ENCODE measurements at regions not wholly inside any gene's neighbourhood (a gene's known extent, or its start where the extent isn't known, plus 50 kb on each side); places are given as distances from the start of the nearest gene placed in this dataset.
"Not testable (repeated sequence)": the region's sequence is repeated elsewhere in the genome, so short reads cannot be mapped to it uniquely, and the experiment has no call there.

DNA sequence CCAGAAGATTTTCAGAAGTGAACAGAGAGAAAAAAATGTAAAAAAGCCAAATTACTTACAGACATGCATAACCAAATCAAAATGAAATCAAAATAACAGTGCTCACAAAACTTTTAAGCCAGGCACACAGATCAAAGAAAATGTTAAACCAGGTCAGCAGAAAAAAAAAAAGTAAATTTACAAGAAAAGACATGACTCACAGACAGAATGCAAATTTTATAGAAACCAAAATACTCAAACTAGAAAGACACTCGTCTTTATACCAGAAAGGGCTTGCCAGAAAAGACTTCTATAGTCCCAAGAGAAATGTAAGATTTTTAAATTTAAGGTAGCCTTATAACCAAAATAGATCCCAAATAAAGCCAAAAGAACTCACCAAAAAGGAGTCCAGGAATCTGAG is 86.5 kb upstream of the COG2 start:
- DNase-seq: no peak

DNA sequence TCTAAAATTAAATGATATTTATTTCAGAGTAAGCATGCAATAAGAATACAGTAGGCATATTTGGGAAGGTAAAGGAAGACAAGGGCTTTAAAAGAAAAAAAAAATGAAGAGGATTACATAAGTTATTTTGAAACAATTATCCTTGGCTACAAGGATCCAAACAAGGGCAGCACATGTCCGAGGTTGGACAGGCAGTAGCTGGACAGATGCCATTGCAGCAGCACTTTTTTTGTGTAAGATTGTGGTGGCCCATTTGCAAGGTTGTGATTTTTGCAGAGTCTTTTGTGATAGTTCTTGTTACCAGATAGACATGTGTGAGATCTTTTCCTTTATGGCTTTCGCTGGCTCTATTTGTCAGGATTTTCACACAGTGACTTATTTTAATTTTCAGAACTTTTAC is 89.4 kb upstream of the COG2 start:
- DNase-seq: no peak

GRCh38 chr1:230550945-230551344 is 91.3 kb upstream of the COG2 start:
- DNase-seq: not testable (repeated sequence)

GRCh38 chr1:230550428-230550827 is 91.9 kb upstream of the COG2 start:
- no peak for DNase-seq

DNA sequence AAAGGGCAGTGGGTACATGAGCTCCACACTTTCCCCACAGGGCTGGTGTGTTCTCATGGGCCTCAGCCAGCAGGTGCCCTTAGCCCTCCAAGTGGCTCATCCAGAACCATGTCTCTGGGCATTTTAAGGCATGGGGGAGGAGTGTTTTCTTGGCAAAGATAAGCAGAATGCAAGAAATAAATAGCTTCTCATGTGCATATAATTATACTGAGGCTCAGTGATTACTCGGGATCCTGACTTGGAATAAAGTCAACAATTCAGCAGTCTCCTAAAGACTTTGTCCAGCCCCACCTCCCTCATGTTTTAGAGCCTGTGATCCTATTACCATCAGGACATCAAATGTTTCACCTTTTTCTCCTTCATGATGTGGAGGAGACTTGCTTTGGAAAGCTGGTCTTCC is 92.7 kb upstream of the COG2 start:
- DNase-seq: no peak

DNA sequence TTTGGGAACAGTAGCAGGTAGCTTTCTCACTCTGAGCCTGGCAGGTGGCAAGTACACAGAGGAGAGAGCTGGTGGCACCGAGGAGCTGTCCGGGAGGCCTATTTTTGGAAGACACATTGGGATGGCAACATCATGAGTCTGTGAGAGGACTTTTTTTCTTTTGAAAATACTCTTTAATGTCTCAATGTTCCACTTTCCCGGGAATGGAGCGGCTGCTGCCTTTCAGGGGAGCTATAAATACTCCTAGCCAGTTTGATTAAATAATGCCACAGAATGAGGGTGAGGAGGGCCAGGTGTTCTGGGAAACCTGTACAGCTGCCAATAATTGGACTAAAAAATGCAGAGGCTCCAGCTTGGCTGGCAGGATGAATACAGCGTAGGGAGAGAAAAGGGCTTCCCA is 93.3 kb upstream of the COG2 start:
- DNase-seq: no peak

GRCh38 chr1:230548357-230548756 is 93.9 kb upstream of the COG2 start:
- no peak for DNase-seq

GRCh38 chr1:230545181-230545580 is 97.1 kb upstream of the COG2 start:
- DNase-seq: no peak

GRCh38 chr1:230544758-230545157 is 97.5 kb upstream of the COG2 start:
- no peak for DNase-seq

GRCh38 chr1:230543085-230543484 is 99.2 kb upstream of the COG2 start:
- DNase-seq: no peak

GRCh38 chr1:230542681-230543080 is 99.6 kb upstream of the COG2 start:
- DNase-seq: no peak

DNA sequence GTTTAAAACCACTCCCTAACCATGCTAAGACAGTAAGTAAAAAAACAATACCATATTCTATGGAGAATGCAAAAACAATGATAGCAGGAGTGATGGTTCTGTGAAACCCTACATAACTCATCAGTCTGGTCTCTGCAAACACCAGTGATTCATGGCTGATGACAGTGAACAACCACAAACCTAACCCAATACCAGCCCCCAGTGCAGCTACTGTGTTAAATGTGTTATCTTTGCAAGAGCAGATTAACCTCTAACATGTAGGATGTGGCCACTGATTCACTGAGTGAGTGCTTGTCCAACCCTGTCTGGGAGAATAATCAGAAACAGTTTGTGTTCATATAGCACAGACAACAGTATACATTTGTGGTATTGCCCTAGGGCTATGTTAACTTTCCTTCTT is 100.2 kb upstream of the COG2 start:
- no peak for DNase-seq

DNA sequence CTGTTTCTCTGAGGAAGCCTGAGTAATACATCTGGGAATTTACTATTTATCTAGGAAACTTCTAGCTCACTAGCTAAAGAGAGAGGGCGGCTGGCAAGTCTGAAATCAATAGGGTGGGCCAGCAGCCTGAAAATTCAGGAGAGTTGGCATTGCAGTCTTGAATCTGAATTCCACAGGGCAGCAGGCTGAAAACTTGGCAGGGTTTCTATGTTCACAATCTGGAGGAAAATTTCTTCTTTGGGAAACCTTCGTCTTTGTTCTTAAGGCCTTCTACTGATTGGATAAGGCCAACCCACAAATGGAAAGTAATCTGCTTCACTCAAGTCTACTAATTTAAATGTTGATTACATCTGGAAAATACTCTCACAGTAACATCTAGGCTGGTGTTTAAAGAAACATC is 101.0 kb upstream of the COG2 start:
- no peak for DNase-seq

- DNase-seq: no peak
Observed at GRCh38 chr1:230540421-230541155, 101.7 kb upstream of the COG2 start.

DNA sequence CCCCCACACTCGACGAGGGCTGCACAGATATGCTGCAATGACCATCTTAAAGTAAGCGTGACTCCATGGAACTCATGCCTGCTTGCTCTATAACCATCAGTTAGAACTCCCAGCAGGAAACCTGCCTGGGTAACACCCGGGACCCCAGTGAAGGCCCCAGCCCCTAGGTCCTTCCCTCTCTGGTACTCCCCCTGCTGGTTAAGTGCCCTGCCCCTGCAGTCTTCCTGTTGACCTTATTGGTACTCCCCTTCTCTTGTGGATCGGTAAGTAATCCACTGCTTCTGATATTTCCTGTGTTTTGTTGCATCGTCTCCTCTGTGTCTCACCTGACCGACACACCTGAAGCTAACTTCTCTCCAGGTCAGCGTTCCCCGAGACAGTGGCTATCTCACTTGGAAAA is 104.8 kb upstream of the COG2 start:
- DNase-seq: no peak

GRCh38 chr1:230536641-230537155 is 105.6 kb upstream of the COG2 start:
- DNase-seq: no peak

DNA sequence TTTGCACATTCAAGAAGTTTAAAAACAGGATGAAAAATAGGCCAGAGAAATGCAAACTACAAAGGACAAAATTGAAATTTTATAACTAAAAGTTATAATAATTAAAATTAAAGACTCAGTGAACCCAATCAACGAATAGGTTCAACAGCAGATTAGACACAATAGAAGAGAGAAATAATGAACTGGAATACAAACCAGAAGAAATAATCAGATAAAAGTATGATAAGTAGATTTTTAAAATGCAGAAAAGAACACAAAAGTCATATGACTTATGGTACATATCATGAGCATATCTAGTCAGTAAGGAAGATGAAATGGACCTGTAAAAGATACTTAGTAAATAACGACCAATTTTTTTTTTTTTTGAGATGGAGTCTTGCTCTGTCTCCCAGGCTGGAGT is 108.1 kb upstream of the COG2 start:
- no peak for DNase-seq

GRCh38 chr1:230531103-230531502 is 105.0 kb upstream of the PGBD5 start:
- no peak for DNase-seq

DNA sequence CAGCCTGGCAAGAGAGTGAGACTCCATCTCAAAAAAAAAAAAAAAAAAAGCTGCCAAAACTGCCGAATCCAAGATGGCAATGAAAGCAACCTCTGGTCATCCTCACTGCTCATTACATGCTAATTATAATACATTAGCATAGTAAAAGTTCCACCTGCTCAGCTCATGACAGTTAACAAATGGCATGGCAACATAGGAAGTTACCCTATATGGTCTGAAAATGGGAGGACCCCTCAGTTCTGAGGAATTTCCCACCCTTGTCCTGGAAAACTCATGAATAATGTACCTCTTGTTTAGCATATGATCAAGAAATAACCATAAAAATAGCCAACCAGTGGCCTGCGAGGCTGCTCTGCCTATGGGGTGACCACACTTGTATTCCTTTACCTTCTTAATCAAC is 93.1 kb upstream of the PGBD5 start:
- DNase-seq: no peak

DNA sequence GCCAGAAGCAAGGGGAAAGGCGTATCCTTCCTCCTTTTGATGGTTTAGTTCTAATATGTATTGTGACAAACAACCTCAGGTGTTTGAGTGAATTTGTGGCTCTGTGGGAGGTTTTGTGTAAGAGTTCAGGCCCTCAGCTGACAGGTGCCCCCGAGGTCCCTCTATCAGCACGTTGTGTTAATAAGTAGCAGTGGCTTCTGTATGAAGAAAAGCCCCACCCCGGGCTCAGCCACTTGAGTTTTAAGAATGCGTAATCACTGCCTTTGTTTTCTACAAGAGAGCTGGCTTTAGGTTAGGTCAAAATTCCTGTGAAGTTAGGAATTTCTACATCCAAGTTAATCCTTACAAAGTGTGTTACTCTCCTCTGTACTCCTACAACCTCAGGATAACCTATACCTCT is 92.4 kb upstream of the PGBD5 start:
- DNase-seq: no peak

- no peak for DNase-seq
Observed at GRCh38 chr1:230517786-230518185, 91.7 kb upstream of the PGBD5 start.

GRCh38 chr1:230517326-230517725 is 91.2 kb upstream of the PGBD5 start:
- no peak for DNase-seq

- DNase-seq: no peak
Observed at GRCh38 chr1:230516889-230517288, 90.8 kb upstream of the PGBD5 start.

GRCh38 chr1:230515451-230516145 is 89.5 kb upstream of the PGBD5 start:
- DNase-seq: no peak

DNA sequence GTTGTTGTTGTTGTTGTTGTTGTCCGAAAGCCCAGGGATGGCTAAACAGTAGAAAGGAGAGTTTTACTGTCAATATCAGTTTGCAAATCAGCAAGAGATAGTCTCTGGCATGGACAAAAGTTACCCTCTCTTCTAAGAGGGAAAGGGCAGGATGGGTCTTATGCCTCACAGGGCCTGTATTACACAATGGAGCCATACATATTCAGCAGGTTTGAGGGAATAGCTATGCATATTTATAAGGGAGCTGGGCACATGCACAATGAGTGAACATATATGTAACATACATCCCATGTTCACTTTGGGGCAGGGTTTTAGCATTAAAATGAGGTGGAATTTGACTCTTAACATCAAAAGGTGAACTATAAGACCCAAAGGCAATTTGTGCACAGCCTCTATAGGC is 84.4 kb upstream of the PGBD5 start:
- DNase-seq: no peak

Measured in stimulated activated CD4-positive, alpha-beta T cell treated with anti-CD3 and anti-CD28 coated beads, Interleukin-2, amount 100 ng/mL, for 24 hours (primary cell).